ENCODE measurements at regions not wholly inside any gene's neighbourhood (a gene's known extent, or its start where the extent isn't known, plus 50 kb on each side); places are given as distances from the start of the nearest gene placed in this dataset.

GRCh38 chr5:145443964-145444363 is 391.2 kb downstream of the PRELID2 start:
- no peak for TF ChIP-seq CTCF (IDR thresholded peaks at IDR 0.05)
- no peak for TF ChIP-seq POLR2A (IDR thresholded peaks at IDR 0.05)
